IPS-20b (cell line): ENCODE measurements at regions not wholly inside any gene's neighbourhood (a gene's known extent, or its start where the extent isn't known, plus 50 kb on each side); places are given as distances from the start of the nearest gene placed in this dataset.

ENCODE experiments used
- H3K27ac ChIP-seq: one replicate; pipeline ENCODE4 v1.5.1; 2013; ENCODE audit warnings: low read length
- H3K27me3 ChIP-seq: 2 replicates; pipeline ENCODE4 v1.6.1; 2013; ENCODE audit warnings: mild to moderate bottlenecking, low read length, inconsistent platforms; ENCODE audit not compliant: insufficient read depth
- H3K36me3 ChIP-seq: 2 replicates; pipeline ENCODE4 v1.6.1; 2013; ENCODE audit warnings: low read depth, mild to moderate bottlenecking, inconsistent platforms, low read length, moderate library complexity; ENCODE audit not compliant: insufficient read depth
- H3K4me1 ChIP-seq: 2 replicates; pipeline ENCODE4 v1.6.1; 2013; ENCODE audit warnings: mild to moderate bottlenecking, control low read depth, inconsistent platforms, low read length, moderate library complexity; ENCODE audit not compliant: insufficient read depth
- H3K4me3 ChIP-seq: 2 replicates; pipeline ENCODE4 v1.5.1; 2013; ENCODE audit warnings: mild to moderate bottlenecking, low read length, inconsistent platforms
- H3K9ac ChIP-seq: 2 replicates; pipeline ENCODE4 v1.6.1; 2013; ENCODE audit warnings: low read depth, mild to moderate bottlenecking, inconsistent platforms, low read length, moderate library complexity
- H3K9me3 ChIP-seq: 2 replicates; pipeline ENCODE4 v1.6.1; 2013; ENCODE audit warnings: mild to moderate bottlenecking, low read depth, low read length, inconsistent platforms; ENCODE audit not compliant: insufficient read depth

DNA sequence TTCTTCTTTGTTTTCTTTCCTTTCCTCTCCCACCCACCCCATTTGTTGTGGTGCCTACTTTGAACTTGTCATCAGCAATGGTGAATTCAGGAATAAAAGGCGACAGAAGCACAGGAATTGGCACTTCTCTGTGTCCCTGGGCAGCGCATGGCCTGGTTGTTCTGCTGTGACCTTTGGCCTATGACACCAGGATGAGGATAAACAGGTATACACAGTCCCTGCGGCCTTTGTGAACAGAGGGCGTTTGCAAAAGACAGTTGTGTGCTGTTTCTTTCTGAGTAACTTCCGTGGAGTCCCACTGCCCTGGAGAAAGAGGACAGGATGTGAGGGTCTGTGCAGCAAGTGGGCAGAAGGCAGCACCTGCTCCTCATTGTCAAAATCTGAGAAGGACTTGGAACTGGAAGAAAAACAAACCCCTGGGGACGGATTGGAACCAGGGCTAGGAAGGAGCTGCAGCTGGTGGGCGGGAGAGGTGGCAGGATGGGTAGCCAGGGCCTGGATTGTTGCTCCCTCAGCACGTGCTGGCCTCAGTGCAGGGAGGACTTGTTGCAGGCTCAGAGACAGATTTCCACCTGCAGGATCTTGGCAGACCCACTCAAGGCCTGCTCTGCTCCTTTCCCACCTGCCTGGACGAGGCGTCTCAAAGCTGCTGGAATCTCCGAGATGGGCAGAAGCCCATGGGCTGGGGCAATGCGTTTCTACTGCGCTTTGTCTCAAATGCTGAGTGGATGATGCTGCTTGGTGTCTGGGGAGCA, 159.5 kb downstream of the ACKR3 start:
- H3K4me1 ChIP-seq: no peaks in the 10 kb centered on the region
- no peak overlapping the region for H3K27ac ChIP-seq
- no peak overlapping the region for H3K4me3 ChIP-seq

DNA sequence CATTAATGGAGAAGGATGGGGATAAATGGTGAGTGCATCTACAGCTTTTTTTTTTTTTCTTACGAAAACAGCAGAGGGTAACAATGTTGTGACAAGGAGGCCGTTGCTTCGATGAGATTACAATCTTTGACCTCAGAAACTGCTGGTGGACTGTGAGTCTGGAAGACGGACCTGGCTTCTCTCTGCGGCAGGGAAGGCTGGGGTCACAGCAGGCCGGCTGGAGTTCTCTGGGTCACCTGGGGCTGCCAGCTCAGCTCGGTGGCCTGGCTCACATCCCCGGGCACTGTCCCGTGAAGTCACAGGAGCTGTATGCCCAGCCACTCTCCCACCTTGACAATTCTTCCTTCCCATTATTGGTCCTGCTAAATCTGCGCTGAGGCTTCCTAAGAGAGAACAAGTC, 160.8 kb downstream of the ACKR3 start:
- no peaks in the 10 kb centered on the region for H3K4me1 ChIP-seq
- no peaks in the 10 kb centered on the region for H3K27me3 ChIP-seq
- no peaks in the 10 kb centered on the region for H3K9me3 ChIP-seq
- H3K27ac ChIP-seq: no peak overlapping the region
- H3K36me3 ChIP-seq: no peaks in the 10 kb centered on the region
- no peak overlapping the region for H3K9ac ChIP-seq
- H3K4me3 ChIP-seq: no peak overlapping the region

More for the DNA sequence above, 159.5 kb downstream of the ACKR3 start:
- no peak overlapping the region for H3K9ac ChIP-seq
- no peaks in the 10 kb centered on the region for H3K9me3 ChIP-seq
- no peaks in the 10 kb centered on the region for H3K27me3 ChIP-seq
- no peaks in the 10 kb centered on the region for H3K36me3 ChIP-seq

DNA sequence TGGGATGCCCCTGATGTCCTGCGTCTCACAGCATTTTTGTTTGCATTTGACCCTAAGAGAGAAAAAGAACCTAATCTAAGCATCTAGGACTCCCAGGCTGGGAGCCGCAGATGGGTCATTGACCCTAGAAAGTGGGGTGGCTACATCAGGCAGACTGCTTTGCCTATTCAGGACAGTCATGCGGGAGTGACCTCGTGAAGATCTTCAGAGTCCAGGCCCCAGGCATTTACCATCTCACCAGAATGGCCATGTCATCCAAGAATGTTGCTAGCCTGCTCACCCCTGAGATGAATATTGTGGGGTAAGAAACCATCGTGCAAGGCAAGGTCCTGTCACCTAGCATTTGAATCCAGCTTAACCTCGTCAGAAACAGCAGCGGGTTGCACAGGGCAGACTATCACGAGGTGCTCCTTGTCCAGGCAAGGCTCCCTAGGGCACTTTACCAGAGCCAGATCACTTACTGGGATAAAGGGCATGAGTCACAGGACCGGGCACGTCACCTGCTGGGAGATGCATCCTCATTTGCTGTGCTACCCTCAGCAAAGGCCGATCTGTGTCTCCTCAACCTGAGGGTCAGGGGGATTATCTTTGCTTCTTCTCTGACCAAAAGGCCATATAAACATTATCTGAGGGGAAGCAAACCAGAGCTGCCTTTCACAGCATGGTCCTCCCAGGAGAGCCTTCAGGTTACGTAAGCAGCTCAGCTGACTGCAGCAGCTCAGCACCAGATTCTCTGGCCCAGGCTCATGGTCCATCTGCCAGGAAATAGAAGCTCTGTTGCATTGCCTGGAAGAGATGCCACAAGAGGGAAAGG, 162.3 kb downstream of the ACKR3 start:
- no peak overlapping the region for H3K4me3 ChIP-seq
- H3K27ac ChIP-seq: no peak overlapping the region
- H3K9ac ChIP-seq: no peak overlapping the region
- no peaks in the 10 kb centered on the region for H3K4me1 ChIP-seq
- no peaks in the 10 kb centered on the region for H3K9me3 ChIP-seq
- H3K27me3 ChIP-seq: no peaks in the 10 kb centered on the region
- H3K36me3 ChIP-seq: no peaks in the 10 kb centered on the region

DNA sequence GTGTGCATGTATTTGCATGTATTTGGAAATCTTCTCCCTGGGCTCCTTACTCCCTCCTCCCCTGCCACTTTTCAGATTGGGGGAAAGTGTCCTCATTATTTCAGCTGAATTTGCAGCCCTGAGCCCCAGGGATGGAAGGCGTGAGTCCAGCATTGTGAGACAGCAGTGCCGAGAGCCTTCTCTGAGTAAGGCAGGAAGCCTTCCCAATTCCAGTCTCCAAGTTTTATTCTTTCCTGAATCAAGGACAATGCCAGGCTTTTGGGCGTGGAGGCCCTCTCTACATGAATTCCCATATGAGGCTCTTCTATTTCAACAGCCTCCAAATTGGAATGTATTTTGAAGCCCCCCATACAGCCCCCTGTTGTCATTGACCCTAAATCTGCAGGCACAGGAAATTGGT, 163.5 kb downstream of the ACKR3 start:
- H3K36me3 ChIP-seq: no peaks in the 10 kb centered on the region
- no peaks in the 10 kb centered on the region for H3K9me3 ChIP-seq
- H3K27ac ChIP-seq: no peak overlapping the region
- H3K4me3 ChIP-seq: no peak overlapping the region
- H3K27me3 ChIP-seq: no peaks in the 10 kb centered on the region
- H3K4me1 ChIP-seq: no peaks in the 10 kb centered on the region
- no peak overlapping the region for H3K9ac ChIP-seq

DNA sequence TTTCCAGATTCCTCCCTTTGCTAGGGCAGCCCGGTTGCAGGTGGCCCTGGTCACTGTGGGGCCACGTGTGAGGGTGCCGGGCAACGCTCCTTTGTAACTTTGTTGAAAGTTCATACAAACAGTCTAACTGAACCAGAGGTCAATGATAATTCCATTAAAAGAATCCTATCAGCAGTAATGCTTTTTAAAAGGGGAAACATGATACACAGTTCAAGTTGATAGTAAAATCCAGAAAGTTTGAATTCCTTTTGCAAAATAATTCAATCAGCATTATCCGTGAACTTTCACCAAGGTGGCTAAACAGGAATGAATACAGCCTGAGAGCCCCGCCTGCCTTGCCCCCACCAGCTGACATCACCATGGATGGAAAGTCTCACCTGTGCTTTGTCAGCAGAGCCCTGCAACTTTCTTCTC, 166.2 kb downstream of the ACKR3 start:
- H3K4me1 ChIP-seq: no peaks in the 10 kb centered on the region
- H3K36me3 ChIP-seq: no peaks in the 10 kb centered on the region
- no peak overlapping the region for H3K27ac ChIP-seq
- no peaks in the 10 kb centered on the region for H3K27me3 ChIP-seq
- H3K9ac ChIP-seq: no peak overlapping the region
- no peaks in the 10 kb centered on the region for H3K9me3 ChIP-seq
- H3K4me3 ChIP-seq: no peak overlapping the region

DNA sequence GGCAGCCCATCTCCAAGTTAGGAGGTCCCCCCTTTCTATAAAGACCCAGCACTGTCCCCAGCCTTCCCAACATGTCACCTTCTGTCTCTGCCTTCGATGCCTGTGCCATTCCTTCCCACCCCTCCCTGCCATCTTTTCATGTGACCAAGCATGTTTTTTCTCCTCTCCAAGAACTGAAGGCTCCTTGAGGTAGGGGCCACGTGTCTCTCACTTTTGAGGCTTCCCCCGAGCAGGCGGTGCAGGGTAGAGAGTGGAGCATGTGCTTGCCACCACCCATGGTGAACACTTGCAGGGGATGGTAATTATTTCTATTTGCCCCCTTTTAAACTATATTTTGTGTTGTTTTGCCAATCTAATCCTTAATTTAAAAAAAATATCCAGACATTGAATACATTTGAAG, 168.4 kb downstream of the ACKR3 start:
- Histone ChIP-seq H3K9ac (no peak overlapping the region), H3K9me3 (no peaks in the 10 kb centered on the region), H3K27me3 (no peaks in the 10 kb centered on the region), H3K4me3 (no peak overlapping the region), H3K36me3 (no peaks in the 10 kb centered on the region), H3K27ac (no peak overlapping the region), H3K4me1 (no peaks in the 10 kb centered on the region)

DNA sequence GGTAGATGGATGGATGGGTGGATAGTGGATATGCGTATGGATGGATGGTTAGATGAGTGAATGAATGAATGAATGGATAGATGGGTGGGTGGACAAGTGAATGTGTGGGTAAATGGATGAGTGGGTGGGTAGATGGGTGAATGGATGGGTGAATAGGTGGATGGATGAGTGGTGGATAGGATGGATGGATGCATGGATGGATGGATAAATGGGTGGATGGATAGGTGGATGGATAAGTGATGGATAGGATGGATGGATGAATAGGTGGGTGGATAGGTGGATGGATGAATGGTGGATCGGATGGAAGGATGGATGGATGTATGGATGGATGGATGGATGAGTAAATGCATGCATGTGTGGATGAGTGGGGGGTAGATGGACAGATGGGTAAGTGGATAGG, 169.3 kb downstream of the ACKR3 start:
- H3K9me3 ChIP-seq: no peaks in the 10 kb centered on the region
- no peak overlapping the region for H3K27ac ChIP-seq
- H3K9ac ChIP-seq: no peak overlapping the region
- H3K4me3 ChIP-seq: no peak overlapping the region
- H3K4me1 ChIP-seq: no peaks in the 10 kb centered on the region
- no peaks in the 10 kb centered on the region for H3K36me3 ChIP-seq
- H3K27me3 ChIP-seq: no peaks in the 10 kb centered on the region

DNA sequence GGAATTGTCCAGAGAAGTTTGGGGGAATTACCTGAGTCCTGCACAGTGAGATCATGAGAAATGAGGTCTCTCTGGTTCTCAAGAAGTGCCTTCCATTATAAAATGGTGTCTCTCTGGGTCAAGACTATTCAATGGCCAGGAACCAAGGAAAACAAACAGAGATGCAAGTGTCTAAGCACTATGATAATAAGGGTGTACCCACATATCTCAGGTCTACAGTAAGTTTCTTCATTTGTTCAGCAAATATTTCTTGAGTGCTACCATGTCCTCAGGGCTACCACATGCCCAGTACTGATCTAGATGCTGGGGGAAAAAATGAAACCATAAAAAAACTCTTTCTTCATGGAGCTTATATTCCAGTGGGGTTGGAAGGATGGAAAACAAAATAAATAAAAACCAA, 170.0 kb downstream of the ACKR3 start:
- H3K27ac ChIP-seq: no peak overlapping the region
- peaks cover 1% of the 10 kb centered on the region; the same call in 1 of the 2 replicates for H3K4me1 ChIP-seq
- no peaks in the 10 kb centered on the region for H3K27me3 ChIP-seq
- H3K9ac ChIP-seq: no peak overlapping the region
- H3K36me3 ChIP-seq: no peaks in the 10 kb centered on the region
- H3K4me3 ChIP-seq: no peak overlapping the region
- H3K9me3 ChIP-seq: no peaks in the 10 kb centered on the region

DNA sequence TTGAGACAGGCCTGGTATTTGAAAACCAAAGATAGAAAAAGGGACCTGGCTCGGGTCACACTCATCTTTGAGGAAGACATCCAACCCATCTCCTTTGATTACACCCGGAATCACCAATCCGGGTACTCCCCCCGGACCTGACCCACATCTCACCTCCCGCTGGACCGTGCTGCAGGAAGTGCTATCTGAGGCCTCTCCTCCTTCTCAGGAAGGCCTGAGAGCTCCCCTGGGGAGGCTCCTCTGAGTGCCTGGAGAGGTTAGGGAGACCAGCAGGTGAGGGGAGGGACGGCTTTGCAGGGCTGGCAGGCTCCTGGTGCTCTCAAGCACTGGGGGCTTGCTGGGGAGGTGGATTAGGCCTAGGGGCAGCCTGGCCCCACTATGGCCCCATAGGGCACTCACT, 170.9 kb downstream of the ACKR3 start:
- Histone ChIP-seq H3K36me3 (no peaks in the 10 kb centered on the region), H3K9me3 (no peaks in the 10 kb centered on the region), H3K27ac (no peak overlapping the region), H3K27me3 (no peaks in the 10 kb centered on the region), H3K4me1 (peaks cover 6% of the 10 kb centered on the region), H3K4me3 (no peak overlapping the region), H3K9ac (no peak overlapping the region)

DNA sequence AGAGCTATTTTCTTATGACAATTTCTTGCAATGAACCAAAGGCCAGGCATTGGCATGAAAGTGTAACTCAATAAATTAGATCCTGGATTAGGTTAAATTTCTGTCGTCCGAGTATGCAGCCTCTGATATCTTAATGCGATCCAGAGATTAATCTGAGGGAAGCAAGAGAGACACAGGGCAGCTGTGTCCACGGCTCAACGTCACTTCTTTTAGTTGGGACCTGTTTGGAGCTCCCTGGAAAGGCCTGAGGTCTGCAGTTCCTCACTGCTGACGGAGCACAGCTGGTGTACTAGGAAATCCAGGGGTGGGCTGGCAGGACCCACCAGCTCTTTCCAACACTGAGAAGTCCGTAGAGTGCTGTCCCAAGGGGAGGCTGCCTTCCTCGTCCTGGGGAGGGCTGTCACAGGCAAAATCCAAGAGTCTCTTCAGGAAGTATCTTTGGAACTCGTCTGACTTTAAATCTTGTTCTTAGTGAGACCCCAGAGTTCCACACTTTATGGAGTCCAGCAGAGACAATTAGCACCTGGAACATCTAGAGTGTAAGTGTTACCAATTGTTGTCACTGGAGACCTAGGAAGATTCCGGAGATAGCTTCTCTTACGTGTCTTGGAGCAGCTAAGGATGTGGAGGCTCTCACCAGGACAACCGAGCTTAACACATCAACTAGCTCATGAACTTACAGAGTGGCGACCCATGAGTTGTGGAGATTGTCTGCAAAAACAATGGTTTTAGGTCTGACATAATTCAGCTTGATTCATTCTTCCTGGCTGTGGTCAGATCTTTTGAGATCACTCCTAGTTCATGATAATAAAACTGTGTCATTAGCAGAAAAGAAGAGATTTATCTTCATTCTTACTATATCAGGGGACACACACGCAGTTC, 173.7 kb downstream of the ACKR3 start:
- Histone ChIP-seq H3K9me3 (no peaks in the 10 kb centered on the region), H3K4me3 (no peak overlapping the region), H3K9ac (no peak overlapping the region), H3K27me3 (no peaks in the 10 kb centered on the region; the same call in 1 of the 2 replicates), H3K27ac (no peak overlapping the region), H3K36me3 (no peaks in the 10 kb centered on the region), H3K4me1 (peaks cover 9% of the 10 kb centered on the region)

DNA sequence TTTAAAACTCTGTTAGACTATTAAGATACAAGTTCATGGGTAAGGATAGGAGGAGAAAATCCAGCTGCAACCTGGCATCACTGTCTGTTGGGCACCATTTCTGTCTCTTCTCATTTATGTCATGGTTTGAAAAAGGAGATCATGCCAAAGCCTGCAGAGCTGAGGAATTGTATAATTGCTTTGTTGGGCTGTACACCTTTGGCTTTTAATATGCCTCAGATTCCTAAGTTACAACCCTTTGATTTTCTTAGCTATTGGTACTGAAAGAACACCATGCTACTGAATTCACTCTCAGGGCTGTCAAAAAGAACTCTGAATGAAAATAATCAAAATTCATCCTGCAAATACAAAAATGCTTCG, 174.3 kb downstream of the ACKR3 start:
- Histone ChIP-seq H3K9ac (no peak overlapping the region), H3K27ac (no peak overlapping the region), H3K4me3 (no peak overlapping the region), H3K27me3 (no peaks in the 10 kb centered on the region; the same call in 1 of the 2 replicates), H3K4me1 (peaks cover 9% of the 10 kb centered on the region), H3K36me3 (no peaks in the 10 kb centered on the region), H3K9me3 (no peaks in the 10 kb centered on the region)
